Stomach (tissue), 4 donors: ENCODE measurements at regions not wholly inside any gene's neighbourhood (a gene's known extent, or its start where the extent isn't known, plus 50 kb on each side); places are given as distances from the start of the nearest gene placed in this dataset.

Experiments used
- EP300 ChIP-seq: sonication (generic); formaldehyde crosslinking; IDR thresholded peaks from one replicate; pipeline ENCODE4 v1.6.1; 2017; ENCODE audit warnings: antibody characterized with exemption
- POLR2A ChIP-seq, 4 donors: fragments of 450-650 bp; IDR thresholded peaks; one replicate each; pipeline ENCODE4 v1.6.1; 2016; ENCODE audit warnings: antibody characterized with exemption in 4 of 4, control low read depth in 2 of 4, mild to moderate bottlenecking in 1 of 4, moderate library complexity in 1 of 4
- TF ChIP-seq, protein P1 (sequence below), 7 experiments: fragments of 450-650 bp in 4 of 7; fragments of 200-600 bp in 3 of 7; sonication (generic) in 3 of 7; IDR thresholded peaks; one replicate each; pipeline ENCODE4 v1.5.1; 2016 to 2019; ENCODE audit warnings: antibody characterized with exemption in 7 of 7, control low read depth in 2 of 7, mild to moderate bottlenecking in 1 of 7

DNA sequence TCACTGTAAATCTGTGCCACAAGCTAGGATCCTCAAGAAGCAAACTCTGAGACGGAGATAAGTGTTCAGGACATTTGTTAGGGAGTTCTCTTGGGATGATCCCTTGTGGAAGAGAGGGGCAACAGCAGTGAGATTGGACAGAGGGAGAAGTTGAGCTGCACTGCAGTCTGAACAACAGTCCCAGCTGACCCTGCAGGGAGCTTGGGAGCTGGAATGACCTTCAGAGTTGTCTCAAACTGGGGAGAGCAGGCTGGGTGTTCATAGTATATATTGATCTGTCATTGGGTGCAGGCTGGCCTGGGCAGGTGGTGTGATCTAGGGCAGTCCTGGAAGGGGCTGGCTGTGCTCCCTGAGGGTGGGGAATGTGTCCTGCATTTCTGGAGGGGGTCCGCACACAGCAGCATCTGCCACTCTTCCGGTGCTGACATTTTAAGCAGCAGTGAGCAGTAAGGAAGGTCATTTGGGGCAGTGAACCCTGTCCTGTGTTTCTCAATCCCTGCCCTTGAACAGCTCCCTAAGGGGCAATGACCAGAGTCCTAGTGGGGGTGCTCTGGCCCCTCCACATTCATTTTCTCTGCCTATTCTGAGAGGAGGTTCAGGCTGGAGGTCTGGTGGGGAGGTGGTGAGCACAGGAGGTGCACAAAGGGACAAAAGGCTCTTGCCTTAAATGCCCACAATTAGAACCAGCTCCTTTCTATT, 90.2 kb upstream of the PPM1J start:
- TF ChIP-seq, protein P1, sequence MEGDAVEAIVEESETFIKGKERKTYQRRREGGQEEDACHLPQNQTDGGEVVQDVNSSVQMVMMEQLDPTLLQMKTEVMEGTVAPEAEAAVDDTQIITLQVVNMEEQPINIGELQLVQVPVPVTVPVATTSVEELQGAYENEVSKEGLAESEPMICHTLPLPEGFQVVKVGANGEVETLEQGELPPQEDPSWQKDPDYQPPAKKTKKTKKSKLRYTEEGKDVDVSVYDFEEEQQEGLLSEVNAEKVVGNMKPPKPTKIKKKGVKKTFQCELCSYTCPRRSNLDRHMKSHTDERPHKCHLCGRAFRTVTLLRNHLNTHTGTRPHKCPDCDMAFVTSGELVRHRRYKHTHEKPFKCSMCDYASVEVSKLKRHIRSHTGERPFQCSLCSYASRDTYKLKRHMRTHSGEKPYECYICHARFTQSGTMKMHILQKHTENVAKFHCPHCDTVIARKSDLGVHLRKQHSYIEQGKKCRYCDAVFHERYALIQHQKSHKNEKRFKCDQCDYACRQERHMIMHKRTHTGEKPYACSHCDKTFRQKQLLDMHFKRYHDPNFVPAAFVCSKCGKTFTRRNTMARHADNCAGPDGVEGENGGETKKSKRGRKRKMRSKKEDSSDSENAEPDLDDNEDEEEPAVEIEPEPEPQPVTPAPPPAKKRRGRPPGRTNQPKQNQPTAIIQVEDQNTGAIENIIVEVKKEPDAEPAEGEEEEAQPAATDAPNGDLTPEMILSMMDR (IDR thresholded peaks at IDR 0.05), result no peak
- no peak for TF ChIP-seq POLR2A (IDR thresholded peaks at IDR 0.05)
- TF ChIP-seq EP300, result no peak
